Left lung (tissue), 4 donors: ENCODE measurements at regions not wholly inside any gene's neighbourhood (a gene's known extent, or its start where the extent isn't known, plus 50 kb on each side); places are given as distances from the start of the nearest gene placed in this dataset.

Experiments used
- ATAC-seq: fragments of 200-7000 bp; cut with Tn5 transposase; one replicate; pipeline ENCODE4 v1.9.1; 2020; ENCODE audit warnings: moderate library complexity
- DNase-seq, 4 donors: peaks; one replicate each; pipeline ENCODE4 v3.0.0-alpha.2; 2013 to 2020
- H3K27ac ChIP-seq, 2 donors: fragments of 200-600 bp; sonication (generic) in 1 of 2; one replicate each; pipeline versions ENCODE4 v1.5.0 to v1.8.0; 2020 to 2021
- H3K27me3 ChIP-seq, 2 donors: fragments of 200-600 bp; sonication (generic) in 1 of 2; one replicate each; pipeline versions ENCODE4 v1.5.0 to v1.8.0; 2020 to 2021
- H3K36me3 ChIP-seq, 2 donors: fragments of 200-600 bp; sonication (generic) in 1 of 2; one replicate each; pipeline versions ENCODE4 v1.5.0 to v1.8.0; 2020 to 2021
- H3K4me1 ChIP-seq, 2 donors: fragments of 200-600 bp; one replicate each; pipeline ENCODE4 v1.8.0; 2021
- H3K4me3 ChIP-seq, 2 donors: fragments of 200-600 bp; sonication (generic) in 1 of 2; one replicate each; pipeline versions ENCODE4 v1.5.0 to v1.8.0; 2020 to 2021; ENCODE audit warnings: mild to moderate bottlenecking in 1 of 2
- H3K9me3 ChIP-seq, 2 donors: fragments of 200-600 bp; sonication (generic) in 1 of 2; one replicate each; pipeline versions ENCODE4 v1.5.0 to v1.8.0; 2020 to 2021
- CTCF ChIP-seq, 2 donors: fragments of 200-600 bp; sonication (generic) in 1 of 2; IDR thresholded peaks; one replicate each; pipeline versions ENCODE4 v1.5.0 to v1.8.0; 2021; ENCODE audit warnings: antibody characterized with exemption in 2 of 2
- intact Hi-C, 2 donors: fragments of 100-400 bp; cut with DNase I; formaldehyde crosslinking; loops; one replicate each; pipeline versions ENCODE4 v1.11.2 to v1.14.2; 2022
- donor health status: DM: no; HTN: yes; CAD: no.
- donor health status: DM: no; HTN: no; CAD: no.

DNA sequence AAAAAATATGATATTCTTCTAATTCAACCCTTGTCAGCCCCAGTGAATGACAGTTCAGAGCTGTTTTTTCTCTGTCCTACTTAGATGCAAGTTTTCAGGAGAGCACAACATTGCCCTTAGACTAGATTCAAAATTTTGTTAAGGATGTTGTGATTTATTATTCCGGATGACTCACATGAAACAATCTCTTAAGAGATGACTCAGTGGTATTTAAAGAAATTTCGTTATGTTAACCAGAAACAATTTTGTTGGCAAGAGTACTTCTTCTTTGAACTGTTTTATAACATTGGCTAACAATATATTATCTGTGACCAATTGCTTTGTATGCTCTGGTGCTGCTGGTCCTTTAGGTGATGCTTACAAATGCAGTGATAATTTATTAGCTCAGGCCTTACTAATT, 132.0 kb downstream of the IZUMO3 start:
- Histone ChIP-seq H3K4me3 (no peak overlapping the region), H3K9me3 (peaks cover 0 to 10% of the 10 kb centered on the region in 2 donors), H3K27me3 (no peaks in the 10 kb centered on the region), H3K36me3 (no peaks in the 10 kb centered on the region), H3K27ac (no peak overlapping the region), H3K4me1 (no peaks in the 10 kb centered on the region)
- intact Hi-C loops = no loop called here
- no peak for TF ChIP-seq CTCF (IDR thresholded peaks at IDR 0.05)
- no peak for ATAC-seq
- no peak for DNase-seq

DNA sequence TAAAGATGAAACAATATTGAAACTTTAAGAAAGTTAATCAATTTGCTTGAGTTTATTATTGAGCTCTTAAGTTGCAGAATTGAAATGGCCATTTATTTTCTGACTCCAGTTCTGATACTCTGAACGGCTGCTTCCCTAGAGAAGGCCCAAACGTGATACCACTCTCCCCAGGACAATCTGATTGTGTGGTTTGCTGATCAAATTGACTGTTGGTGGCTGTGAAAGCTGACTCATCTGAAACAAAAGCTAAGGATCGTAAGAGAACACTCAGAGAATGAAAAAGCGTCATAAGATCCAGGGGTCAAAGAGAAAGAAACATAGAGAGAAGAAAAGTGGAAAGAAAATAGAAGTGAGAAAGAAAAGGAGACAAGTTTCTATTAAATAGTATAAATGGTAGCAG, 147.2 kb downstream of the IZUMO3 start:
- no peak overlapping the region for H3K4me3 ChIP-seq
- H3K36me3 ChIP-seq = no peaks in the 10 kb centered on the region
- intact Hi-C loops = no loop called here
- ATAC-seq (no peak), DNase-seq (no peak)
- H3K4me1 ChIP-seq = no peaks in the 10 kb centered on the region
- peaks cover 0 to 7% of the 10 kb centered on the region in 2 donors for H3K9me3 ChIP-seq
- no peaks in the 10 kb centered on the region for H3K27me3 ChIP-seq
- no peak for TF ChIP-seq CTCF (IDR thresholded peaks at IDR 0.05)
- no peak overlapping the region for H3K27ac ChIP-seq

- no peak for TF ChIP-seq CTCF (IDR thresholded peaks at IDR 0.05)
These were observed 154.6 kb downstream of the IZUMO3 start for GRCh38 chr9:24391095-24391494.

DNA sequence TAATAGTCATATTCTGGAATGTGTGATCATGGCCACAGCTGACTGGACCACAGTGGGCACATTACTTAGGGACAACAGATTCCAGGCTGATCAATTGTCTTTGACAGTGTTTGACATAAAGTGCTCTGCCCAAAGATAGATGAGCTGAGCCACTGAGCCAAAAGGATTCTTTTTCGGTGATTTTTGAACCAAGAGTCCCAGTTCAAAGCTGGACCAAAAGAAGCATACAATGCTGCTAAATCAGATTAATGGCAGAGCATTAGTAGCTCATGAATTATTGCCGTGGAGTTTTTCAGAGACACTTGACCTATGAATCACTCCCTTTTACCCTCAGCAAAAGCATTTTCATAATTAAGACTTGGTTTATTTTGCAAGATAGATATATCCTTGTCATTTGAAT, 160.6 kb downstream of the IZUMO3 start:
- Histone ChIP-seq H3K9me3 (peaks cover 0 to 4% of the 10 kb centered on the region in 2 donors), H3K27ac (no peak overlapping the region), H3K27me3 (no peaks in the 10 kb centered on the region), H3K36me3 (no peaks in the 10 kb centered on the region), H3K4me3 (no peak overlapping the region), H3K4me1 (no peaks in the 10 kb centered on the region)
- TF ChIP-seq CTCF (IDR thresholded peaks at IDR 0.05) = no peak
- no peak for ATAC-seq
- intact Hi-C loops = no loop called here
- no peak for DNase-seq

More at GRCh38 chr9:24391095-24391494, 154.6 kb downstream of the IZUMO3 start:
- intact Hi-C loops = no loop called here
- ATAC-seq (no peak), DNase-seq (no peak)
- H3K27ac ChIP-seq = no peak overlapping the region
- H3K4me3 ChIP-seq = no peak overlapping the region
- no peaks in the 10 kb centered on the region for H3K4me1 ChIP-seq
- H3K36me3 ChIP-seq = no peaks in the 10 kb centered on the region
- peaks cover 0 to 14% of the 10 kb centered on the region in 2 donors for H3K9me3 ChIP-seq
- H3K27me3 ChIP-seq = no peaks in the 10 kb centered on the region

- Histone ChIP-seq H3K4me1 (no peaks in the 10 kb centered on the region), H3K36me3 (no peaks in the 10 kb centered on the region), H3K27ac (no peak overlapping the region), H3K27me3 (no peaks in the 10 kb centered on the region), H3K4me3 (no peak overlapping the region), H3K9me3 (peaks cover 0 to 2% of the 10 kb centered on the region in 2 donors)
- TF ChIP-seq CTCF (IDR thresholded peaks at IDR 0.05) = no peak
- ATAC-seq (no peak), DNase-seq (no peak)
- intact Hi-C loops = no loop called here
These were observed 163.1 kb downstream of the IZUMO3 start for GRCh38 chr9:24382566-24382965.
